Tibial nerve (tissue), 4 donors: ENCODE measurements at regions not wholly inside any gene's neighbourhood (a gene's known extent, or its start where the extent isn't known, plus 50 kb on each side); places are given as distances from the start of the nearest gene placed in this dataset.

Experiments
- EP300 ChIP-seq, 2 donors: sonication (generic); formaldehyde crosslinking; IDR thresholded peaks; one replicate each; pipeline ENCODE4 v1.6.1; 2017; ENCODE audit warnings: antibody characterized with exemption in 2 of 2, mild to moderate bottlenecking in 1 of 2
- POLR2A ChIP-seq, 2 donors: fragments of 450-650 bp; IDR thresholded peaks; one replicate each; pipeline ENCODE4 v1.6.1; 2017; ENCODE audit warnings: antibody characterized with exemption in 2 of 2, mild to moderate bottlenecking in 2 of 2, moderate library complexity in 2 of 2
- TF ChIP-seq, protein P1 (sequence below), 5 experiments: fragments of 200-600 bp in 3 of 5; fragments of 450-650 bp in 2 of 5; sonication (generic) in 3 of 5; IDR thresholded peaks; one replicate each; pipeline ENCODE4 v1.5.1; 2016 to 2019; ENCODE audit warnings: antibody characterized with exemption in 5 of 5, mild to moderate bottlenecking in 3 of 5, moderate library complexity in 2 of 5

DNA sequence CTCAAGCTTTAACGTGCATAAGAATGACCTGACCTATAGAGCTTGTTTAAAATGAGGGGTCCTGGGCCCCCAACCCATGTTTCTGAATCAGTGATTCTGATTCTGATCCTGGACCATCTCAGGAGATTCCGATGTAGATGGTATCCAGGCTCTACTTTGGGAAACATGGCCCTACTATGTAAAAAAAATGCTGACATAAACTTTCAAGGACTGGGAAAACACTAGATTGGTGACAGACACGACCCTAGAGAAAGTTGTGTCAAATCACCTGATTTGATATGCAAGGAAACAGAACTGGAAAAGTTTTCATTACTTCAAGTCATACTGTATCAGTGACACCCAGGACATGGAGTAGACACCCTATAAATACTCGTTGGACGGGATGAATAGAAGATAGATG is 328.5 kb downstream of the HNRNPD start:
- TF ChIP-seq, protein P1, sequence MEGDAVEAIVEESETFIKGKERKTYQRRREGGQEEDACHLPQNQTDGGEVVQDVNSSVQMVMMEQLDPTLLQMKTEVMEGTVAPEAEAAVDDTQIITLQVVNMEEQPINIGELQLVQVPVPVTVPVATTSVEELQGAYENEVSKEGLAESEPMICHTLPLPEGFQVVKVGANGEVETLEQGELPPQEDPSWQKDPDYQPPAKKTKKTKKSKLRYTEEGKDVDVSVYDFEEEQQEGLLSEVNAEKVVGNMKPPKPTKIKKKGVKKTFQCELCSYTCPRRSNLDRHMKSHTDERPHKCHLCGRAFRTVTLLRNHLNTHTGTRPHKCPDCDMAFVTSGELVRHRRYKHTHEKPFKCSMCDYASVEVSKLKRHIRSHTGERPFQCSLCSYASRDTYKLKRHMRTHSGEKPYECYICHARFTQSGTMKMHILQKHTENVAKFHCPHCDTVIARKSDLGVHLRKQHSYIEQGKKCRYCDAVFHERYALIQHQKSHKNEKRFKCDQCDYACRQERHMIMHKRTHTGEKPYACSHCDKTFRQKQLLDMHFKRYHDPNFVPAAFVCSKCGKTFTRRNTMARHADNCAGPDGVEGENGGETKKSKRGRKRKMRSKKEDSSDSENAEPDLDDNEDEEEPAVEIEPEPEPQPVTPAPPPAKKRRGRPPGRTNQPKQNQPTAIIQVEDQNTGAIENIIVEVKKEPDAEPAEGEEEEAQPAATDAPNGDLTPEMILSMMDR (IDR thresholded peaks at IDR 0.05), result no peak
- no peak for TF ChIP-seq POLR2A (IDR thresholded peaks at IDR 0.05)
- no peak for TF ChIP-seq EP300 (IDR thresholded peaks at IDR 0.05)
